ENCODE measurements at regions not wholly inside any gene's neighbourhood (a gene's known extent, or its start where the extent isn't known, plus 50 kb on each side); places are given as distances from the start of the nearest gene placed in this dataset.

DNA sequence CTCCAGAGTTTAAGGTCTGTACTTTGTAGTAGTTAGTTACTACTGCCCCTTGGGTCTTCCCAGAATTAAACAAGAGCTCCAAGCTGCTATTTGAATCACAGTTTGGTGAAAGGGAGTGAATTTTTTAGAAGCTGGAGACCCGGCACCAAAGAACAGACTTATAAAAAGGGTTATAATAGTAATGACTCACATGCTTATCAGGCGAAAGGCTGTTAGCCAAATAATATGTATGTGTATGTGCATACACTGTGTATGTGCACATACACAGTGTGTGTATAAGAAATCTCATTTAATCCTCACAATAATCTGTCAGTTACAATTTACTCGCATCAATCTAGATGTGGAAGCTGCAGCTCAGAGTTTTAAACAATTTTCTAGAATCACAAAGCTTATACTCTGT is 59.5 kb upstream of the ITGA1 start (continued):
- TF ChIP-seq SRF (IDR thresholded peaks at IDR 0.05; ENCODE audit: low read depth, low read length) (no peak), EGR1 (IDR thresholded peaks at IDR 0.05; ENCODE audit: borderline replicate concordance, low read depth, low read length) (no peak), JUN (IDR thresholded peaks at IDR 0.05; ENCODE audit: low read depth, low read length) (no peak)

All from H1 (cell line).